Skeletal muscle tissue (tissue), 3 donors: ENCODE measurements at regions not wholly inside any gene's neighbourhood (a gene's known extent, or its start where the extent isn't known, plus 50 kb on each side); places are given as distances from the start of the nearest gene placed in this dataset.

ENCODE experiments used
- H3K27ac ChIP-seq: one replicate; pipeline ENCODE4 v1.7.0; 2013; ENCODE audit warnings: mild to moderate bottlenecking, low read depth, low read length, inconsistent platforms
- H3K27me3 ChIP-seq, 3 donors: one replicate each; pipeline ENCODE4 v1.7.0; 2013; ENCODE audit warnings: low read length in 3 of 3; ENCODE audit not compliant: control insufficient read depth in 3 of 3, insufficient read depth in 3 of 3
- H3K36me3 ChIP-seq, 3 donors: one replicate each; pipeline ENCODE4 v1.7.0; 2013; ENCODE audit warnings: low read length in 3 of 3; ENCODE audit not compliant: control insufficient read depth in 3 of 3, insufficient read depth in 3 of 3
- H3K4me1 ChIP-seq, 3 donors: one replicate each; pipeline ENCODE4 v1.7.0; 2013; ENCODE audit warnings: low read length in 3 of 3, mild to moderate bottlenecking in 3 of 3; ENCODE audit not compliant: control insufficient read depth in 3 of 3, insufficient read depth in 3 of 3
- H3K4me3 ChIP-seq, 3 donors: one replicate each; pipeline ENCODE4 v1.7.0; 2013; ENCODE audit warnings: low read length in 3 of 3
- H3K9ac ChIP-seq, 3 donors: one replicate each; pipeline ENCODE4 v1.7.0; 2013; ENCODE audit warnings: low read length in 3 of 3, mild to moderate bottlenecking in 3 of 3, moderate library complexity in 2 of 3, low read depth in 1 of 3
- H3K9me3 ChIP-seq, 3 donors: one replicate each; pipeline ENCODE4 v1.7.0; 2013; ENCODE audit warnings: low read length in 3 of 3; ENCODE audit not compliant: control insufficient read depth in 3 of 3
- donor health status: Osteomylitis.

DNA sequence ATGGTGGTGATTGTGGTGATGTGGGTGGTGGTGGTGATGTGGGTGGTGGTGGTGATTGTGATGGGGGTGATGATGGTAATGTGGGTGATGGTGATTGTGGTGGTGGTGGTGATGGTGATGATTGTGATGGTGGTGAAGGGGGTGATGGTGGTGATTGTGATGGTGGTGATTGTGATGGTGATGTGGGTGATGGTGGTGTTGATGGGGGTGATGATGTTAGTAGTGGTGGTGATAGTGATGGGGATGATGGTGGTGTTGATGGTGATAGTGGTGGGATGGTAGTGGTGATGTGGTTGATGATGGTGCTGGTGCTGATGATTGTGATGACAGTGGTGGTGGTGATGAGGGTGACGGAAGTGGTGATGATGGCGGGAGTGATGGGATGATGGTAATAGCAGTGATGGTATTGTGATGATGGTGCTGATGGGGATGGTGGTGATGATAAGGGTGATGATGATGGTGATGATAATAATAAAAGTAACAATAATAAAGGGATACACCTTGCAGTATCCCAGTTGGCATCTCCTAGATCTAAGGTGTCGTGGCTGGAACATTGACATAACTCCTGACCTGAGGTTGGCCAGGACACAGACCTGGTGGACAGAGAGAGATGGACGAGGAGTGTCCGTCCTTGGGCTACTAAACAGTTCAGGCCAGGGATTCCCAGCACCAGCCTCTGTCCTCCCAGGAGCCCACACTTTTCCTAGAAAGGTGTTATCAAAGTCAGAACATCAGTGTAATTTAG, 344.5 kb downstream of the SEC14L1 start:
- Histone ChIP-seq H3K4me1 (peaks cover 11 to 18% (median 16%) of the 10 kb centered on the region in 3 donors), H3K36me3 (peaks cover 22 to 26% (median 24%) of the 10 kb centered on the region in 3 donors), H3K27me3 (no peaks in the 10 kb centered on the region), H3K27ac (no peak overlapping the region), H3K9ac (no peak overlapping the region), H3K9me3 (no peaks in the 10 kb centered on the region), H3K4me3 (no peak overlapping the region)

DNA sequence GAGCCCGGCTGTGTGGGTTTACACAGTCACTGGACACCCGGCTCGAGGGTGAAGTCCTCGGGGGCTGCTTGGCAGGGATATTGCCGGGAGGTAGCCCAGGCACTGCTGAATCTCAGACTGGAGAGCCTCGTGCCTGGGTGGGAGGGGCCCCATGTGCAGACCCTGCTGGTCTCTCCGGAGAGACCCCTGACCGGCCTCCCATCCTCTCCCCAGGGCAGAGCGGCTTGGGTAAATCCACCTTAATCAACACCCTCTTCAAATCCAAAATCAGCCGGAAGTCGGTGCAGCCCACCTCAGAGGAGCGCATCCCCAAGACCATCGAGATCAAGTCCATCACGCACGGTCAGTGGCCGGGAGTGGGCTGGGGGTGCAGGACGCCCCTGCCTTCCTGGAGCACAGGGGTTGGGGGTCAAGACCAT, 346.5 kb downstream of the SEC14L1 start:
- Histone ChIP-seq H3K4me3 (no peak overlapping the region), H3K36me3 (peaks cover 23 to 31% (median 30%) of the 10 kb centered on the region in 3 donors), H3K27me3 (no peaks in the 10 kb centered on the region), H3K27ac (no peak overlapping the region), H3K9ac (no peak overlapping the region), H3K9me3 (no peaks in the 10 kb centered on the region), H3K4me1 (peaks cover 18 to 23% (median 23%) of the 10 kb centered on the region in 3 donors)

DNA sequence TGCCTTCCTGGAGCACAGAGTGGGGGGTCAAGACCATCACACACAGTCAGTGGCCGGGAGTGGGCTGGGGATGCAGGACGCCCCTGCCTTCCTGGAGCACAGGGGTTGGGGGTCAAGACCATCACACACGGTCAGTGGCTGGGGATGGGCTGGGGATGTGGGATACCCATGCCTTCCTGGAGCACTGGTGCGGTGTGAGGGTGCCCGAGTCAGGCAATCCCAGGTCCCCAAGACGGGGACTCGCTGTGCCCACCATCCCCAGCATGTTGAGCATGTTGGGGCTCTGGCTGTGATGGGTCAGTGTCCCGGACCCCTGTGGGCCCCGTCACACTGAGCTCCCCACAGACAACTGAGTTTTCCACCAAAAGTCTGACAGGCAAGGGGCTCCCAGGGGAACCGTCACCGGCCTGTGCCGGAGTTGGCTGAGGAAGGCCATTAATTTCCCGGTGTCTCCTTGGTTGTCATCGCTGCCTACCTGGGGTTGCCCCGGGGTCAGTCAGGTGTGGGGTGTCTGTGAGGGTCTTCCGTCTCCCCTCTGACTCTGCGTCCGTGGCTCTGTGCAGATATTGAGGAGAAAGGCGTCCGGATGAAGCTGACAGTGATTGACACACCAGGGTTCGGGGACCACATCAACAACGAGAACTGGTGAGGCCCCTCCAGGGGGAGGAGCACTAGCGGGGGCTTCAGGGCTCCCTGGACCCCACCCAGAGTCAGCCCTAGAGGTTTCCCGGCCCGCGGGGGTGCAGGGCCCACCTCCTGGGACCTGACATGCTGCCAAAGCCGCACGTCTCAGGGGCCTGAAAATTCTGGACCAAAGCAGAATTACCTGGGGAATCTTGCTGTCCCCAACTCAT, 347.1 kb downstream of the SEC14L1 start:
- no peak overlapping the region for H3K4me3 ChIP-seq

DNA sequence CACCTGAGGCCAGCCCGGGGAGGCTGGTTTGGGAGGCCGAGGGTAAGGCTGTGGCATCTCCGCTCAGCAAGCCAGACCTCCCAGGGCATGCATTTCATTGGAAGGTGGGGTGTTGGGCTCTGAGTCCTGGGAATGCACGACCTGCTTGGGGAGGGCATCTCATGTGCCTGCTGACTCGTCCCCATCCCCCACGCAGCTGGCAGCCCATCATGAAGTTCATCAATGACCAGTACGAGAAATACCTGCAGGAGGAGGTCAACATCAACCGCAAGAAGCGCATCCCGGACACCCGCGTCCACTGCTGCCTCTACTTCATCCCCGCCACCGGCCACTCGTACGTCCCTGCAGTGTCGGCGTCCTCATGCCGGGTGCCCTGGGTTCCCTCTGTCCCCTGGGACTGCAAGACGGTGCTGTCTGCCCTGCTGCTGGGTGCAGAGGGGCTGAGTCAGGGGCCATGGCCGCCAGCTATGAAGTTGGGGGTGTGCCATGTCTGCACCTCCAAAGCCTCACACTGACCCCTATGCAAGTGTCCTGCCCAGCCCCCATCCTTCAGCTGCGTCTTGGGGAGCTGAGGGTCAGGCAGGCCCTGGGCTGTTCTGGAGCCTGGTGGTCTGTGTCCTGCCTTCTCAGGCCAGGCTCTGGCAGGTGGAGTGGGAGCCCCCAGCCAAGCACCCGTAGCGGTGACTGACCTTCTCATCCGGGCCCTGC, 347.9 kb downstream of the SEC14L1 start:
- H3K9ac ChIP-seq: peak overlapping the region in 1 of 3 donors; percentile 25
- no peak overlapping the region for H3K4me3 ChIP-seq
- peaks cover 18 to 23% (median 23%) of the 10 kb centered on the region in 3 donors for H3K4me1 ChIP-seq
- H3K27me3 ChIP-seq: no peaks in the 10 kb centered on the region
- no peaks in the 10 kb centered on the region for H3K9me3 ChIP-seq
- H3K36me3 ChIP-seq: peaks cover 18 to 34% (median 34%) of the 10 kb centered on the region in 3 donors
- H3K27ac ChIP-seq: no peak overlapping the region

More for the DNA sequence above, 347.1 kb downstream of the SEC14L1 start:
- H3K9me3 ChIP-seq: no peaks in the 10 kb centered on the region
- no peaks in the 10 kb centered on the region for H3K27me3 ChIP-seq
- H3K9ac ChIP-seq: no peak overlapping the region
- H3K36me3 ChIP-seq: peaks cover 22 to 35% (median 29%) of the 10 kb centered on the region in 3 donors
- H3K4me1 ChIP-seq: peaks cover 18 to 23% (median 23%) of the 10 kb centered on the region in 3 donors
- H3K27ac ChIP-seq: no peak overlapping the region

DNA sequence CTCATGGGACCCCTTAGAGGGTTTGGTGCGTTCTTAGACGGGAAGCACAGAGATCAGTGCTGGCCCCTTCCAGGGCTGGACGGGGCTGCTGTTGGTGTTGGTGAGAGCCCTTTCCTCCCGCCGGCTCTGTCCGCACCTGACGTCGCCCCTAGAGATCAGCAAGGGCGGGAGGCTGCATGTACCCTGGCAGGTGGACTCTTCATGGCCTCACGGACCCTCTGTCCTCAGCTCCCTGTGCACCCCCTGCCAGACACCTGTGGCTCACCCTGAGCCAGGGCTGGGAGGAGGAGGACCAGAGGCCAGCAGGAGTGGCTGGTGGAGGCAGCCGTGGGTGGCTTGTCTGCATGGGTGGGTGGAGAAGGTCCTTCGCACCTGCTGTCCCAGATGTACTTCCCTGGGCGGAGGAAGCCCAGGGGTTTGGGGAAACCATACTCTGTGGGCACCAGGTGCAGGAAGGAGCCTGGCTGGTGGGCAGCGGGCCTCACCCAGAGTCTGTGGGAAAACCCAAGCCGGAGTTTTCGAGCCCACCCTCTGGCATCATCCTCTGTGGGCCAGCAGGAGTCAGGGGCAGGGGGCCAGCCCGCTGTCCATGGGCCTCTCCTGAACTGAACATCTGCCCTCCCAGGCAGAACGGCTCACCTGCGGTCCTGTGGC, 348.6 kb downstream of the SEC14L1 start:
- H3K36me3 ChIP-seq: peaks cover 23 to 35% (median 33%) of the 10 kb centered on the region in 3 donors
- H3K27me3 ChIP-seq: no peaks in the 10 kb centered on the region
- no peak overlapping the region for H3K4me3 ChIP-seq
- H3K4me1 ChIP-seq: peaks cover 18 to 23% (median 23%) of the 10 kb centered on the region in 3 donors
- no peaks in the 10 kb centered on the region for H3K9me3 ChIP-seq
- H3K27ac ChIP-seq: peak overlapping the region; percentile 25
- peak overlapping the region in 1 of 3 donors; percentile 25 for H3K9ac ChIP-seq

DNA sequence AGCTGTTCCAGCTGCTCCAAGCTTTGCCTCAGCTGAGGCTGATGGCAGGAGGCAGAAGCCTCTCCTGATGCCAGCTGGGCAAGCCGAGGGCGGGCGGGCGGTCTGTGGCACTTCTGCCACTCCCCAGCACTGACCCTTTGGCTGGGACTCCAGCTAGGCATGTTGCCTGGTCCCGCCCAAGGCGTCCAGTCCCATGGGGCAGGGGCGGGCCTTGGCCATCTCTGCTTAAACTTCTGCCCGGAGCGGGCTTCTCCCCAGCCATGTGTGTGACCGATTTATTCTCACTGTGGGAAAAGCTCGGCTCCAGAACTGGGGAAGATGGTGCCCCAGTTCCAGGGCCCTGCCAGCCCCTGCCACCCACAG, 349.1 kb downstream of the SEC14L1 start:
- Histone ChIP-seq H3K27ac (no peak overlapping the region), H3K27me3 (no peaks in the 10 kb centered on the region), H3K4me1 (peaks cover 18 to 27% (median 26%) of the 10 kb centered on the region in 3 donors), H3K4me3 (peak overlapping the region in 1 of 3 donors; percentile 22), H3K9ac (peak overlapping the region in 1 of 3 donors; percentile 50), H3K36me3 (peaks cover 27 to 36% (median 35%) of the 10 kb centered on the region in 3 donors), H3K9me3 (no peaks in the 10 kb centered on the region)

DNA sequence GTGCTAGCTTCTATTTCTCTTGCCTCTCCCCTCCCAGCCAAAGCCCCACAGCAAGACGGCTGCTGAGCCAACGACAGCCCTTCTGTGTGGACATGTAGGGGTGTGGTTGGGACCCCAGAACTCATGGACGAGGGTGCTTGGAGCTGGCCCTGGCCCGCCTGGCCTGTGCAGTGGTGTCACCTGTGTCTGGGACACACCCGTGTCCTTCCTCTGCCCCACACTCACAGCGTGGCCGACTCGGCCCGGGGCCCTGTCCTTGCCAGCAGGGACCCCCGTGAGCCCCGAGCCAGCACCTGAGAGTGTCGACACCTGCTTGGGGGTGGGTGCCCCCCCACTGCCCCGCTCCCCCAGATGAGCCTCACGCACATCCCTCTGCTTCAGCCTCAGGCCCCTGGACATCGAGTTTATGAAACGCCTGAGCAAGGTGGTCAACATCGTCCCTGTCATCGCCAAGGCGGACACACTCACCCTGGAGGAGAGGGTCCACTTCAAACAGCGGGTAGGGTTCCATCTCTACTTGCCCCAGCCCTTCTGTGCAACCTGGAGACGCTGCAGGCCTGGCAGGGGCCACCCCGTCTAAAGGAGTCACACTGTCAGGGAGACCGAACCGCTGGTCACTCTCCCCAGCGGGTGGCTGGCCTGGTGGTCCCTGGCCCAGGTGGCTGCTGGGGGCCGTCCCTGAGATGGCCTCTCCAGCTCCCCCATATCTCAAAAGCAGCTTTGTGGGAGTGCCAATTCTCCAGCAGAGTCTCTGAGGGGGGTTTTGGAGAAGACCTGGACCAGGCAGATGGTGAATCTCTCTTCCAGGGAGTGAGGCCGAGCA, 349.8 kb downstream of the SEC14L1 start:
- peak overlapping the region in 1 of 3 donors; percentile 50 for H3K9ac ChIP-seq

DNA sequence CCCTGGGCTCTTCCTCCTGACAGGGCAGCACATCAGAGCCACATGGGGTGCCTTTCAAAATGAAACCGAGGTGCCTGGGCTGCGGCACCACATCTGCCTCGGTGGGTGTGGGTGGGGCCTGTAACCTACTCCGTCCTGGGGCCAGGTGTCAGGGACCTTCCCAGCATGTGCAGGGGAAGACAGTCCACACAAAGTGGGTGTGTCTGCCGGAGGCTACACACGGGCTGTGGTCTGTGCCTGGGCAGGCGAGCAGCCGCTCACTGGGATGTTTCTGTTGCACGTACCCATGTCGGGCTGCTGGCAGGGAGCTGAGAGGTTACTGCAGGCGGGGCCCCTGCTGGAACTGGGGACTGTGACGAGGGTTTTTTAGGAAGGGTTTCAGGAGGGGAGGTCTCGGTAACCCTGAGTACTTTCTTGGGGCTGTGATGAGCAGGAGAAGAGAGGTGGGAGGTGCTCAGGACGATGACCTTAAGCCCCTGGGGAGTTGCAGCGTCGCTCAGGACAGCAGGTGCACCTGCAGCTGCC, 351.2 kb downstream of the SEC14L1 start:
- Histone ChIP-seq H3K36me3 (peaks cover 33 to 42% (median 38%) of the 10 kb centered on the region in 3 donors), H3K4me1 (peaks cover 22 to 27% (median 26%) of the 10 kb centered on the region in 3 donors), H3K27ac (no peak overlapping the region), H3K27me3 (no peaks in the 10 kb centered on the region), H3K4me3 (no peak overlapping the region), H3K9ac (no peak overlapping the region), H3K9me3 (no peaks in the 10 kb centered on the region)

More for the DNA sequence above, 349.8 kb downstream of the SEC14L1 start:
- Histone ChIP-seq H3K9me3 (no peaks in the 10 kb centered on the region), H3K4me3 (peak overlapping the region in 1 of 3 donors; percentile 22), H3K36me3 (peaks cover 27 to 36% (median 35%) of the 10 kb centered on the region in 3 donors), H3K4me1 (peaks cover 22 to 27% (median 26%) of the 10 kb centered on the region in 3 donors), H3K27ac (no peak overlapping the region), H3K27me3 (no peaks in the 10 kb centered on the region)
